Endothelial cell of umbilical vein (primary cell): ENCODE measurements at regions not wholly inside any gene's neighbourhood (a gene's known extent, or its start where the extent isn't known, plus 50 kb on each side); places are given as distances from the start of the nearest gene placed in this dataset.

Experiments used
- BruUV-seq: library from RNA; stranded (reverse); fragments of 400-500 nt; replicated peaks from 2 replicates; lab custom pipeline; 2021; lab: Mats Ljungman, UMichigan
- CTCF ChIA-PET: fragments of 300-600, 350-600 bp; sonication (Branson Sonifier 250); formaldehyde crosslinking; loops from one replicate; lab custom pipeline; 2021; ENCODE audit warnings: antibody characterized with exemption, inconsistent platforms; lab: Charles Lee
- POLR2A ChIA-PET: fragments of 300-600, 350-600 bp; sonication (Branson Sonifier 250); formaldehyde crosslinking; loops from one replicate; lab custom pipeline; 2021; ENCODE audit warnings: antibody characterized with exemption, inconsistent platforms; lab: Charles Lee
- DNase-seq: peaks from one replicate; pipeline ENCODE4 v3.0.0-alpha.2; 2011; ENCODE audit warnings: low read depth, low spot score
- FAIRE-seq: peaks from 2 replicates; lab custom pipeline; 2011; peaks lifted over from hg19 to GRCh38; lab: Jason Lieb, UNC
- H2AFZ ChIP-seq: 2 replicates; pipeline ENCODE4 v1.6.0; 2012; ENCODE audit warnings: low read depth, low read length, control low read depth, inconsistent platforms
- H3K27ac ChIP-seq: 2 replicates; pipeline ENCODE4 v1.5.1; 2011; ENCODE audit warnings: low read depth, mild to moderate bottlenecking, control low read depth, low read length, moderate library complexity; ENCODE audit not compliant: insufficient read depth
- H3K27me3 ChIP-seq, 2 experiments: 2 replicates each; pipeline versions ENCODE4 v1.6.0 to v1.6.1; 2011; ENCODE audit warnings: low read length in 2 of 2, mixed read lengths in 1 of 2; ENCODE audit not compliant: control insufficient read depth in 2 of 2, insufficient read depth in 2 of 2
- H3K36me3 ChIP-seq, 2 experiments: 2 replicates in 1 of 2; 3 replicates in 1 of 2; pipeline ENCODE4 v1.5.1; 2011; ENCODE audit warnings: low read length in 2 of 2, mild to moderate bottlenecking in 1 of 2, moderate library complexity in 1 of 2; ENCODE audit not compliant: control insufficient read depth in 2 of 2, insufficient read depth in 2 of 2; ENCODE audit errors: extremely low read depth in 1 of 2
- H3K4me1 ChIP-seq: 3 replicates; pipeline ENCODE4 v1.5.1; 2011; ENCODE audit warnings: mild to moderate bottlenecking, low read length; ENCODE audit not compliant: control insufficient read depth, insufficient read depth; ENCODE audit errors: extremely low read depth
- H3K4me2 ChIP-seq: 2 replicates; pipeline ENCODE4 v1.6.1; 2011; ENCODE audit warnings: low read length, control low read depth, mixed read lengths; ENCODE audit not compliant: insufficient read depth
- H3K4me3 ChIP-seq, 3 experiments: fragments of 200-600 bp in 1 of 3; sonication (generic), shearing (Covaris generic) in 1 of 3; replicated peaks in 1 of 3; 2 replicates each; pipeline ENCODE4 v1.5.1; 2011 to 2016; ENCODE audit warnings: control low read depth in 3 of 3, low read length in 3 of 3, mild to moderate bottlenecking in 2 of 3, inconsistent platforms in 1 of 3, low read depth in 1 of 3, moderate library complexity in 1 of 3; ENCODE audit not compliant: insufficient read depth in 1 of 3
- H3K79me2 ChIP-seq: 2 replicates; pipeline ENCODE4 v1.6.0; 2012; ENCODE audit warnings: low read length, inconsistent platforms; ENCODE audit not compliant: control insufficient read depth, insufficient read depth
- H3K9ac ChIP-seq: replicated peaks from 2 replicates; pipeline ENCODE3; 2011; ENCODE audit warnings: low read length, control low read depth; ENCODE audit not compliant: insufficient read depth; ENCODE audit errors: extremely low read depth
- H3K9me1 ChIP-seq: replicated peaks from 3 replicates; pipeline ENCODE4 v1.6.0; 2011; ENCODE audit warnings: mild to moderate bottlenecking, low read length; ENCODE audit not compliant: control insufficient read depth, insufficient read depth; ENCODE audit errors: extremely low read depth
- H3K9me3 ChIP-seq: replicated peaks from 2 replicates; pipeline ENCODE4 v1.5.1; 2012; ENCODE audit warnings: low read length, inconsistent platforms; ENCODE audit not compliant: control insufficient read depth, insufficient read depth
- H4K20me1 ChIP-seq: replicated peaks from 2 replicates; pipeline ENCODE3; 2011; ENCODE audit warnings: mild to moderate bottlenecking, low read length; ENCODE audit not compliant: control insufficient read depth, insufficient read depth; ENCODE audit errors: extremely low read depth
- CTCF ChIP-seq, 2 donors: IDR thresholded peaks; 1 replicate in 1 of 2; 2 replicates in 1 of 2; pipeline ENCODE4 v1.5.1; 2011; ENCODE audit warnings: low read length in 2 of 2, mild to moderate bottlenecking in 2 of 2, moderate library complexity in 2 of 2, control low read depth in 1 of 2, inconsistent platforms in 1 of 2, low read depth in 1 of 2; ENCODE audit not compliant: insufficient read depth in 1 of 2; ENCODE audit errors: extremely low read depth in 1 of 2
- EZH2 ChIP-seq: IDR thresholded peaks from 2 replicates; pipeline ENCODE4 v1.6.1; 2012; ENCODE audit warnings: borderline replicate concordance, low read depth, mild to moderate bottlenecking, moderate library complexity, low read length, inconsistent platforms; ENCODE audit not compliant: severe bottlenecking
- FOS ChIP-seq: IDR thresholded peaks from 2 replicates; pipeline ENCODE4 v1.6.1; 2011; ENCODE audit warnings: mild to moderate bottlenecking, low read length, moderate library complexity, borderline replicate concordance; ENCODE audit not compliant: insufficient read depth
- GATA2 ChIP-seq: IDR thresholded peaks from 2 replicates; pipeline ENCODE4 v1.7.0; 2011; ENCODE audit warnings: low read depth, mild to moderate bottlenecking, moderate library complexity, mixed read lengths, low read length; ENCODE audit not compliant: insufficient read length, insufficient read depth
- JUN ChIP-seq: IDR thresholded peaks from 2 replicates; pipeline ENCODE4 v1.6.1; 2011; ENCODE audit warnings: borderline replicate concordance, low read depth; ENCODE audit not compliant: insufficient read length, insufficient read depth
- MAX ChIP-seq: IDR thresholded peaks from 2 replicates; pipeline ENCODE4 v1.6.1; 2011; ENCODE audit not compliant: insufficient read depth, insufficient read length
- MYC ChIP-seq: IDR thresholded peaks from one replicate; pipeline ENCODE4 v1.6.1; 2011; ENCODE audit warnings: mild to moderate bottlenecking, low read depth, low read length
- POLR2A ChIP-seq: IDR thresholded peaks from 2 replicates; pipeline ENCODE4 v1.6.1; 2012; ENCODE audit warnings: low read depth, mild to moderate bottlenecking, control low read depth, low read length
- POLR2AphosphoS5 ChIP-seq: IDR thresholded peaks from 2 replicates; pipeline ENCODE4 v1.6.1; 2012; ENCODE audit warnings: low read depth, mild to moderate bottlenecking, control low read depth, low read length, moderate library complexity; ENCODE audit not compliant: insufficient read depth
- dilution Hi-C: fragments of 300-500 bp; cut with MboI; formaldehyde crosslinking; loops from one replicate; pipeline ENCODE4 v1.15.0; 2019; ENCODE audit warnings: low sequenced_read_pairs; ENCODE audit not compliant: extremely low pct_ligation_motif_present
- intact Hi-C: fragments of 100-400 bp; cut with micrococcal nuclease; formaldehyde crosslinking; loops from one replicate; pipeline ENCODE4 v1.10.0; 2022

GRCh38 chr4:11535333-11535732 is 106.6 kb upstream of the HS3ST1 start:
- Histone ChIP-seq H3K4me3 (no peak overlapping the region), H3K9me1 (no peaks in the 10 kb centered on the region), H4K20me1 (no peaks in the 10 kb centered on the region), H2AFZ (no peak overlapping the region), H3K27ac (no peak overlapping the region), H3K4me2 (no peak overlapping the region), H3K27me3 (no peaks in the 10 kb centered on the region), H3K36me3 (no peaks in the 10 kb centered on the region), H3K9ac (no peak overlapping the region), H3K9me3 (peaks cover 2% of the 10 kb centered on the region), H3K4me1 (no peaks in the 10 kb centered on the region), H3K79me2 (no peaks in the 10 kb centered on the region)
- no TSS peak for BruUV-seq
- CTCF ChIA-PET, result interaction anchor here (0.6 to 2.1 kb wide), 3 partner anchors 8 to 29 kb away, joined by 3 to 5 read pairs (median 4); no protein-coding TSS in a partner anchor
- POLR2A ChIA-PET, result no interaction called here
- TF ChIP-seq MAX, result no peak
- no peak for TF ChIP-seq CTCF (IDR thresholded peaks at IDR 0.05; ENCODE audit: extremely low read depth in 1 of 2, insufficient read depth in 1 of 2, low read depth in 1 of 2, low read length in 2 of 2)
- TF ChIP-seq POLR2A, result no peak
- TF ChIP-seq GATA2, result no peak
- TF ChIP-seq FOS, result no peak
- no peak for TF ChIP-seq JUN
- no peak for TF ChIP-seq EZH2
- TF ChIP-seq MYC, result no peak
- TF ChIP-seq POLR2AphosphoS5, result no peak
- FAIRE-seq (no peak), DNase-seq (no peak)
- dilution Hi-C loops, result no loop called here
- intact Hi-C loops, result no loop called here
